ENCODE measurements at regions not wholly inside any gene's neighbourhood (a gene's known extent, or its start where the extent isn't known, plus 50 kb on each side); places are given as distances from the start of the nearest gene placed in this dataset.
A peak's percentile ranks its signal among the peaks of the same experiment; 100 is the strongest.
"Not testable (repeated sequence)": the region's sequence is repeated elsewhere in the genome, so short reads cannot be mapped to it uniquely, and the experiment has no call there.

- no peak for DNase-seq (ENCODE audit: low read depth)
These were observed 416.9 kb downstream of the SLC6A15 start for GRCh38 chr12:84495711-84496110.

GRCh38 chr12:84492351-84492883 lies 420.2 kb downstream of the SLC6A15 start:
- DNase-seq (ENCODE audit: low read depth), result no peak

- DNase-seq (ENCODE audit: low read depth), result no peak
These were observed 427.8 kb downstream of the SLC6A15 start for GRCh38 chr12:84484798-84485197.

- DNase-seq (ENCODE audit: low read depth), result no peak
These were observed 431.8 kb downstream of the SLC6A15 start for GRCh38 chr12:84480803-84481202.

- no peak for DNase-seq (ENCODE audit: low read depth)
These were observed 442.2 kb downstream of the SLC6A15 start for GRCh38 chr12:84470361-84470760.

- DNase-seq (ENCODE audit: low read depth), result no peak
These were observed 448.0 kb downstream of the SLC6A15 start for GRCh38 chr12:84464616-84465015.

- no peak for DNase-seq (ENCODE audit: low read depth)
These were observed 448.7 kb downstream of the SLC6A15 start for GRCh38 chr12:84463741-84464495.

- no peak for DNase-seq (ENCODE audit: low read depth)
These were observed 457.0 kb downstream of the SLC6A15 start for GRCh38 chr12:84455598-84455997.

GRCh38 chr12:84446478-84446877 lies 466.1 kb downstream of the SLC6A15 start:
- not testable (repeated sequence) for DNase-seq (ENCODE audit: low read depth)

GRCh38 chr12:84436134-84436533 lies 476.5 kb downstream of the SLC6A15 start:
- no peak for DNase-seq (ENCODE audit: low read depth)

- DNase-seq (ENCODE audit: low read depth), result no peak
These were observed 476.9 kb downstream of the SLC6A15 start for GRCh38 chr12:84435682-84436081.

GRCh38 chr12:84422340-84422739 lies 490.3 kb downstream of the SLC6A15 start:
- no peak for DNase-seq (ENCODE audit: low read depth)

GRCh38 chr12:84421103-84421502 lies 491.5 kb downstream of the SLC6A15 start:
- no peak for DNase-seq (ENCODE audit: low read depth)

GRCh38 chr12:84416626-84417025 lies 496.0 kb downstream of the SLC6A15 start:
- DNase-seq (ENCODE audit: low read depth), result no peak

GRCh38 chr12:84415946-84416345 lies 496.7 kb downstream of the SLC6A15 start:
- no peak for DNase-seq (ENCODE audit: low read depth)

- DNase-seq (ENCODE audit: low read depth), result no peak
These were observed 498.9 kb downstream of the SLC6A15 start for GRCh38 chr12:84413656-84414055.

GRCh38 chr12:84412226-84412625 lies 500.4 kb downstream of the SLC6A15 start:
- DNase-seq (ENCODE audit: low read depth), result no peak

GRCh38 chr12:84411031-84411430 lies 501.6 kb downstream of the SLC6A15 start:
- no peak for DNase-seq (ENCODE audit: low read depth)

GRCh38 chr12:84408936-84409335 lies 503.7 kb downstream of the SLC6A15 start:
- no peak for DNase-seq (ENCODE audit: low read depth)

GRCh38 chr12:84406720-84407119 lies 505.9 kb downstream of the SLC6A15 start:
- DNase-seq (ENCODE audit: low read depth), result not testable (repeated sequence)

- DNase-seq (ENCODE audit: low read depth), result no peak
These were observed 514.8 kb downstream of the SLC6A15 start for GRCh38 chr12:84397846-84398245.

GRCh38 chr12:84397263-84397662 lies 515.3 kb downstream of the SLC6A15 start:
- peak; percentile 5 for DNase-seq (ENCODE audit: low read depth)

GRCh38 chr12:84391176-84391575 lies 521.4 kb downstream of the SLC6A15 start:
- not testable (repeated sequence) for DNase-seq (ENCODE audit: low read depth)

GRCh38 chr12:84384384-84384783 lies 528.2 kb downstream of the SLC6A15 start:
- DNase-seq (ENCODE audit: low read depth), result no peak
